ENCODE measurements at regions not wholly inside any gene's neighbourhood (a gene's known extent, or its start where the extent isn't known, plus 50 kb on each side); places are given as distances from the start of the nearest gene placed in this dataset.
"Not testable (repeated sequence)": the region's sequence is repeated elsewhere in the genome, so short reads cannot be mapped to it uniquely, and the experiment has no call there.

DNA sequence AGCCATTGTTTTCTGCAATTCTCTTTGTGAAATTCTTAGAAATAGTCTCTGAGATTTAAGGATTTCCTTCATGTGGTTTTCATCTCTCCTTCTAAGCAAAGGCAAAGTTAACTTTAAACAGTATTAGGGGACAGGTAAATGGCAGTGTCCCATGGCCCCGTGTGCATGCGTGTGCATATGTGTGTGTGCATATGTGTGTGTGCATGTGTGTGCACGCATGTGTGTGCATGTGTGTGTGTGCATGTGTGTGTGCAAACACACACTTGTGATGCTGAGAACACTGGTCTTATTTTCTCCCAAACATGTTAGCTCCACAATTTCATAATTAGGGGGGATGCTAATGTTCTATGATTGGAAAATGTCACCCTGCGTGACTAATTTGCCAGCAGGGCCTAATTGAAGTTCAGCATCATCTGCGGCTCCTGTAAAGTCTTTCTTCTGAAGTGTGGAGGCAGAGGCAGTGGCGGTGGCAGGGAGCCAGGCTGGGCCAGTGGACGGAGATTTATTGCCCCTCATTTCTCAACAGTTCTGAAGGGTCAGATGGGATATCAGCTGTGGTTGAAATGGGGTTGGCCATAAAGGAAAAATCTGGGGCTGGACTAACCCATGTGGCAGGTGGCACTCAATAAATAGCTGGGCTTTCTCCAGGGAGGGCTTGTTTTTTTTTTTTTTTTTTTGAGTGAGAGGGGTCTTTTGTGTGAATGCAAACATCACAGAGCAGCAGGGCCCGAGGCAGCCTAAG lies 289.3 kb upstream of the PODXL start:
- DNase-seq = no peak

GRCh38 chr7:131844369-131844768 lies 287.9 kb upstream of the PODXL start:
- no peak for DNase-seq

DNA sequence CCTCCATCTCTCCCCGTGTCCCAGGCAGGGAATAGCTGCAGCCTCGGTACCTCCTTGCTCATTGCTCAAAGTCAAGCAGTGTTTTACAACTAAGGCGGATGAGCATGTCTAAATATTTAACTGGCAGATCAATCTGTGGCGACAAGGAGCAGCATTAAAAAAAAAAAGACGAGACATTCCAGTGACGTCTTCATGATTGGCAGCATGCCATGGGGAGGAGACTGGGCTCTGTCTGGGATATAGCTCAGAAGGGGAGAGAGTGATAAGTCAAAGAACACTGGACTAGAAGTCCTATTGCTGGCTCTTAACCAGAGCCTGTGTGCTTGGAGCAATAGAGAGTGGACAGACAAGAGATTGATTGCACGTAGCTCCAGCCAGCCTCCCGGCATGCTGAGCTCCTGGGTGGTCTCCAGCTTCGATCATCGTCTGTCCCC lies 287.5 kb upstream of the PODXL start:
- DNase-seq = no peak

DNA sequence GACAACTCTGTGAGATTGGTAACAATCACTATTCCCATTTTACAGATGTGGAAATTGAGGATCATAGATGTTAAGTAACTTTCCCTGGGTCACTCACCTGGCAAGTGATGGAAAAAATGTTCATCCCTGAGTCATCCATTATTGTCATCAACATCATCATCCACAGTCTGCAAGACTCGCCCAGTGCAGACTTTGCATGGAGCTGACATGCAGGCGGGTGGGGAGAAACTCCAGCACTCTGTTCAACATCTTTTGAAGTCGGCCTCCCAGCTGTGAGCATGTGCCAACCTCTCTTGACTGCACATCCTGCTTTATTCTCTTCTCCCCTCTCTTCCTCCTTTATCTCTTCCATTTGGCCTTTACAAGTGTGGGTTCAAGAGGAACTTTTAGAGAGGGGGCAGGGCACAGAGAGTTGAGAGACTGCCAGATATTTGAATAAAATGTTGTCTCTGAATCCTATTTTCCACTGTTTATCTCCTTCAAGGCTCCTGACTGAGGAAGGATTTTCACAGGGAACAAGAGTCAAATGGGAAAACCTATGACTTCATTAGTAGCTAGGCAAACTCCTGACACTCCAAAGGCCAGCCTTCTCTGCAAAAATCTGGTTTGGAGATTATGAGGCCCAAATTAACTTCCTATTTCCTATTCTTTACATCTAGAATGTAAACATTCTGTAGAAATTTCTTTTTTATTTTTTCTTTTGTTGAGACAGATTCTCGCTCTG lies 283.7 kb upstream of the PODXL start:
- no peak for DNase-seq

GRCh38 chr7:131836733-131837132 lies 280.3 kb upstream of the PODXL start:
- DNase-seq = no peak

- DNase-seq = no peak
Measured at GRCh38 chr7:131835141-131835540, 278.7 kb upstream of the PODXL start.

DNA sequence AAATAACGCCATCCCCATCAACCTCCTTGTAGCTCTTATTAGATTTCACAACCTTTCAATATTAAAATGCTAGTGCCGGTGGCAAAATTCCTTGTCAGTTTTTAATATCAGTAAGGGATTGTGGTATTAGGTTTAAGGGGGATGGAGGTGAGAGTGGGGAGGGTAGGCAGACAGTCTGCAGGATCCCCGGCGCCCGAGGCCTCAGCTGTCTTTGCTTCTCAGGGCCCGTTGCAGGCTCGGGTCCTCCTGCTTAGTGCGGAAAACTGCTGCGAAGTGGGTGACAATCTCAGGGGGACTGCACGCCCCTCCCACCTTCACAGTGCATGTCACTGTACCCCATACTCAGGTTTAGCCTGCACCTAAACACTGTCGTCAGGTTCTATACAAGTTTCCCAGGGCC lies 274.3 kb upstream of the PODXL start:
- no peak for DNase-seq

DNA sequence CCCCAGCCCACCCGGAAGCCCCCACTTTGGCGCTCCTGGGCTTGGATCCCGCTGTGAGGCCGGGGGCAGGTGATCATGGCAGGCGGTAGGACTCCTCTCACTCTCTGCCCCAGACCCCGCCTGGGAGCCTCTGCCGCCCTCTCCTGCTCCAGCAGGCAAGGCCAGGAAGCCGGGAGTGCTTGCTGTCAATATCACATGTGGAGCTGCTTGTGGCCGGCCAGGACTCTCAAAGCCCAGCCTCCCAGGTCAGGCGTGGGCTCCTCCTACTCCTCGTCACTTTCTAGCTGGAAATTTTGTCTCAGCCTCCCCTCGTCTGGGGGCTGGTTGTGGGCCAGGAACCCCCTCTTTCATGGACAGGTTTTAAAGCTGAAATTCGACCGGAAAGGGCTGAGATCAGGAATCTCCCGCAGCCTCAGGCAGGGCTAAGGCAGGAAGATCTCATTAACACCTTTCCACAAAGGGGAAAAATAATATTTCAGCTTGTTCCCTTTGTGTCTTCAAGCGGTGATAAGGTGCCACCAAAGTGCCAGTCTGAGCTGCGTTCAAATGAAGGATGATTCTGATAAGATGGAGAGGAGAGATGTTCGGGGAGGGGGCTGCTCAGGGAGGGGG lies 273.6 kb upstream of the PODXL start:
- DNase-seq = no peak

DNA sequence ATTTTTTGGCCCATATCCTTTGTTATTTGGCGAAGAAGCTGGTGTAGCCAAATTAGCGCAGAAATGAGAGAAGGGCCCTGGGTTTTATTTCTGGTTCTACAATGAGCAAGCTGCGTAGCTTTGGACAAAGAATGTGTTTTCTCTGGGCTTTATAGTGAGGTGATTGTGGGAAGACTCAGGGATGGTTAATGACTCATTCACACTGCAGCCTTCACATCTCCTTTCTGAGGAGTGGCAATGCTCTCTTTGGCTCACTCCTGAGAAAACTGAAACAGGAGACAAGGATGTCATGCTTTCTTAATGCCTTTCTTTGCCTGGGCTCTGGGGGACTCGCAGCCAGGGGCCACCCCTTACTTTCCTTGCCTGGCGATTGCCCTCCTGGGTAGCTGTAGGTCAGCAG lies 271.0 kb upstream of the PODXL start:
- DNase-seq = no peak

DNA sequence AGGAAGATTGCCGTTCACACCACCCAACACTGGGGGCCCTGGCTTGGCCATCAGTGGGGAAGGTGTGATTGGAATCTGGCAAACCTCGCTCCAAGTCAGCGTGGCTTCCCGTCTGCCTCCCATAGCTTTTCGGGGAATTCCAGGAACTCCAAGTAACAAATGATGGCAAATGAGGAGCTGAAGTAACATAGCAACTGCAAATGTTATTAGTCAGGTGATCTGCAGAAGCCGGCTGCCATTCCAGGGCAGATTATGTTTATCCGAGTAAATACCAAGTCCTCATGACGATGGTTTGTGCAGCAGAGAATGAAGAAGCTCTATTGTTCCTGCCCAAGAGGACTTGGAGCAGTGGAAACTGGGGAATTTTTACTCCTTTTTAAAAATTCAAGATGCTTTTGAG lies 270.5 kb upstream of the PODXL start:
- no peak for DNase-seq

DNA sequence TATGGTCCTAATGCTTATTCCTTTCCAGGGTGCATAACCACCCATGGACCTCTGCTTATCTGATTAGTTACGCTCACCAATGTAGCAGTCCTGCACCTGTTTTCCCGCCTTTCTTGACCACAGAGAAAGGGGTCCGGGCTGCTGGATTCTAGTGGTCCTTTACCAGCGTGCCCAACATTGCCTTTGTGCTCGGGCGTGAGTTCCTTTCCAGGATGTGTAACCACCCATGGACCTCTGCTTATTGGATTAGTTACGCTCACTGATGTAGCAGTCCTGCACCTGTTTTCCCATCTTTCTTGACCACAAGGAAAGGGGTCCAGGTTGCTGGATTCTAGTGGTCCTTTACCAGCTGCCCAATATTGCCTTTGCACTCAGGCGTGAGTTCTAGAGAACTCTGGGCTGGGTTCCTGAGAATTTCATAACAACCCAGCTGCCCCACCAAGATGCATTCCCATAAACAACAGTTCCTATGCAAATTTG lies 267.6 kb upstream of the PODXL start:
- not testable (repeated sequence) for DNase-seq

DNA sequence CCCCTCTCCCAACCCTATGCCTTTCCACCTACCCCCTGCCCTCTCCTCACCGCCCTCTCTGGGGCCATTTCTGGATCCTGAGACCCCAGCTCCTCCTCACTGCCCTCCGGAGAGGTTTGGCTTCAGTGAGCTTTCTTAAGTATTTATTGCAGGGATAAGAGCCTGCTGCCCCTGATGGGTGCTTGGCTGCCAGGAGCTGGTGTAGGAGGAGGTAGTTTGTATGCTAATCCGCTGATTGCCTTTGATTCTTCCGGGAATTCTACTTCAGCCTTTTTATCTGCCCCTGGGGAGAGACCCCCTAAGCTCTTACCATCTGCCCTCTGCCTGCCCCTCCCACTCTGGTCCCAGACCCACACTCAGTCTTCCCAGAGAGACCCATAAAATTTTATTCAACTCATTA lies 263.5 kb upstream of the PODXL start:
- no peak for DNase-seq

GRCh38 chr7:131816391-131817007 lies 260.1 kb upstream of the PODXL start:
- DNase-seq = no peak

- no peak for DNase-seq
Measured at GRCh38 chr7:131808736-131809135, 252.3 kb upstream of the PODXL start.

DNA sequence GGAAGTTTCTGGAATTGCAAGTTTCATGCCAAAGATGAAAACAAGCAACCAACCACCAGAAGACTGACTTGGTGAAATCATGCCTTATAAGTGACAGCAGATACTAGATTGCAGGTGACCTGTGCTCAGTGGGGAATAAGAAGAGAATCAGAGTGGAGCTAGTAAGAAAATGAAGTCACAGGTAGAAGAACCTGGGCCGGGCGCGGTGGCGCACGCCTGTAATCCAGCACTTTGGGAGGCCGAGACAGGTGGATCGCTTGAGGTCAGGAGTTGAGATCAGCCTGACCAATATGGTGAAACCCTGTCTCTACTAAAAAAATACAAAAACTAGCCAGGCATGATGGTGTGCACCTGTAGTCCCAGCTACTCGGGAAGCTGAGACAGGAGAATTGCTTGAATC lies 251.7 kb upstream of the PODXL start:
- DNase-seq = not testable (repeated sequence)

- DNase-seq = no peak
Measured at GRCh38 chr7:131803816-131804215, 247.4 kb upstream of the PODXL start.

GRCh38 chr7:131802195-131802864 lies 245.9 kb upstream of the PODXL start:
- no peak for DNase-seq

- no peak for DNase-seq
Measured at GRCh38 chr7:131800531-131800930, 244.1 kb upstream of the PODXL start.

GRCh38 chr7:131800008-131800407 lies 243.6 kb upstream of the PODXL start:
- DNase-seq = no peak

DNA sequence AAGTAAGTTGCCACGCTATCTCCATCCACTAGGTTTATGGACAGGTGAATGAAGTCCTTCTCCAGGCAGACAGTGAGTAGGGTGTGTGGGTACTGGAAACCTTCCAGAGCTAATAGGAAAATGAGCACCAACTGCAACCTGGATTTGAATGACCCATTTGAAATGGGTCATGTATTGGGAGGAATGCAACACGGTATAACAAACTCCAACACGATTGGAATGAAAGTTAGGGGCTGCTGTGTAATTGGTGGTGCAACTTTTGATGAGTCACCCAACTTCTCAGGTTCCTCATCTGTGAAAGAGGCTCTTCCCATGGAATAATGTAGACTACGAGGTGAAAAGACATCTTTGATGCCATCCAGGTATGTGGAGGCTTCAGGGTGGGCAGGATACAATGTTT lies 241.4 kb upstream of the PODXL start:
- DNase-seq = no peak

DNA sequence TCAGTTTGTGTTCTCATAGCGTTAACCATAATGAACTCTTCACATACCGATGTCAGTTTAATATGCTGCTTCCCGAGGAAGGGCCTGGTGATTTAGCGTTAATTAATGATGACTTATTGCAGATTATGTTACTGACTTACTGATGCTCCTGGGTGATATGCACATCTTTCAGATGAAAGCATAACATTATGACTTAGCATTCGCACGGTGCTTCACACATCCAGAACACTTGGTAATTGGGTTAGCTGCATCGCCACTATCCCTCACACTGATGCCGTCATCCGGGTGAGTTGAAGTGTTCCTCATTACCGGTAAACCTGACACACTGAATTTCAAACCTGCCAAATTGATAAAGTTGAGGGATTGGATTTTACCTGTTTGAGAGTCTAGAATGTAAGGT lies 239.0 kb upstream of the PODXL start:
- no peak for DNase-seq

DNA sequence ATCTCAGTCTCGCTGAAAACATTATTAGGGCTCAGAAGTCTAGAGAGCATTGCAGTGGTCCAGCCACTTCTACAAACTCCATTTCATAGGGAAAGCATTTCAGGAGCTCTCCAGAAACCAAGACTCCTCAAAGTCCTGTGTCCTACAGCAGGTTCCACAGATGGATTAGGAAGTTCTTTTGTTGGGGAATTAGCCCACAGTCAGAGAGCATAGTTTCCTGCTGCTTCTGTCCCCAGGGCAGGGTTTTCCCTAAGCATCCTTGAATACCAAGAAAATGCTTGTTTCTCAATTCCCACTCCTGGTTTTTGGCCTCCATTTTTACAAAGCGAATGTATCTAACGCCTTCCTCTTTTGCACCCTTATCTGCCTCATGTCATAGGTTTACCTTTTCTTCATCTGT lies 235.9 kb upstream of the PODXL start:
- DNase-seq = no peak

DNA sequence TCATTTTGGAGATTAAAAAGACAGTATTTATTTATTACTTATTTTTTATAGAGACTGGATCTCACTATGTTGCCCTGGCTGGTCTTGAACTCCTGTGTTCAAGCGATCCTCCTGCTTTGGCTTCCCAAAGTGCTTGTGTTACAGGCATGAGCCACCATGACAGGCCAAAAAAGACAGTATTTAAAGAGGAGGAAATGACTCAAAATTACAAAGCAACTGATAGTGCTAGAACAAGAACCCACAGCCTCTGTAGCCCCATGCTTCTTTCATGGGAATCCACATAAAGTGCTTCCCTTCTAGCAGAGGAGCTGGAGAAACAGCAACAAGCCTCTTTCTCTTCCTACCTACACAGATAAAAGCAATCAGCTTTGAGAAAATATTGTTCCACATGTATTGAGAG lies 230.7 kb upstream of the PODXL start:
- no peak for DNase-seq
